Upper lobe of left lung (tissue), 6 donors: ENCODE measurements at regions not wholly inside any gene's neighbourhood (a gene's known extent, or its start where the extent isn't known, plus 50 kb on each side); places are given as distances from the start of the nearest gene placed in this dataset.

Source experiments
- ATAC-seq, 2 donors: fragments of 200-7000 bp; cut with Tn5 transposase; one replicate each; pipeline ENCODE4 v1.9.1; 2022; ENCODE audit warnings: mild to moderate bottlenecking in 2 of 2, moderate library complexity in 2 of 2; ENCODE audit not compliant: low FRiP score in 2 of 2
- DNase-seq, 2 donors: peaks; one replicate each; pipeline ENCODE4 v3.0.0-alpha.2; 2019 to 2020
- H3K27ac ChIP-seq, 4 donors: fragments of 200-600 bp; sonication (generic); one replicate each; pipeline ENCODE4 v1.5.1; 2016 to 2019
- H3K27me3 ChIP-seq, 4 donors: fragments of 200-600 bp; sonication (generic); one replicate each; pipeline ENCODE4 v1.5.1; 2017 to 2019
- H3K36me3 ChIP-seq, 4 donors: fragments of 200-600 bp; sonication (generic); one replicate each; pipeline ENCODE4 v1.5.1; 2016 to 2019
- H3K4me1 ChIP-seq, 4 donors: fragments of 200-600 bp; sonication (generic); one replicate each; pipeline ENCODE4 v1.5.1; 2018 to 2019
- H3K4me3 ChIP-seq, 4 donors: fragments of 200-600 bp; sonication (generic); one replicate each; pipeline ENCODE4 v1.5.1; 2017 to 2019; ENCODE audit warnings: mild to moderate bottlenecking in 2 of 4, moderate library complexity in 1 of 4
- H3K9me3 ChIP-seq, 4 donors: fragments of 200-600 bp; sonication (generic); one replicate each; pipeline ENCODE4 v1.5.1; 2018 to 2019
- EP300 ChIP-seq, 4 donors: sonication (generic); formaldehyde crosslinking; IDR thresholded peaks; one replicate each; pipeline ENCODE4 v1.5.1; 2017; ENCODE audit warnings: antibody characterized with exemption in 4 of 4, control low read depth in 2 of 4
- POLR2A ChIP-seq, 4 donors: fragments of 450-650 bp; IDR thresholded peaks; one replicate each; pipeline ENCODE4 v1.5.1; 2016 to 2017; ENCODE audit warnings: antibody characterized with exemption in 4 of 4, mild to moderate bottlenecking in 2 of 4
- POLR2AphosphoS5 ChIP-seq, 2 donors: sonication (generic); formaldehyde crosslinking; IDR thresholded peaks; one replicate each; pipeline ENCODE4 v1.5.1; 2017; ENCODE audit warnings: antibody characterized with exemption in 2 of 2
- WGBS, 2 donors: methylation state at CpG; one replicate each; pipeline ENCODE4 v1.1.5; 2017 to 2018; 5-methylcytosine and 5-hydroxymethylcytosine counted together
- TF ChIP-seq, protein P1 (sequence below), 6 experiments: fragments of 450-650 bp in 4 of 6; fragments of 200-600 bp in 2 of 6; sonication (generic) in 2 of 6; IDR thresholded peaks; one replicate each; pipeline ENCODE4 v1.5.1; 2016 to 2019; ENCODE audit warnings: antibody characterized with exemption in 6 of 6
- donor health status: DM: no; HTN: no; CAD: no; lungs with moderate emphysema.
- donor health status: DM: no; HTN: yes; CAD: no; lungs with severe emphysema.

DNA sequence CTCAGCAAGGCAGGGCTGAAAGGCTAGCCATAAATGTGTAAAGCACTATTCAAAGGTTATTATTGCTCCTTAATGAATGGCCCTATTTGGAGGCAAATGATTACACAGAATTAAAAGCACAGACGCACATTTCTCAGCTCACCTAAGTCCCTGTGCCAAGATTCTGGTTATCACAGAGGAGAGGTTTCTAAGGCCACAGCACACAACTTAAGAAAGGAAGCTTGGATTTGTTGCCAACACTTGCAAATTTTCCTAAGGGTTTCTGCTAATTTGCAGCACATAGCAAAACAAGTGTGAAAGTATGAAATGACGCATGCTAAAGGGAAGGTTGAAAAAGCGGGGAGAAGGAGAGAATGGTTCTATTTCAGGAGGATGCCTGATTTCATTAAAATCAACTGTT is 834.1 kb upstream of the C9orf72 start:
- DNase-seq: no peak
- WGBS, 2 donors: 76 to 88% methylated on average over 3 of the region's 3 CpGs
- Histone ChIP-seq H3K9me3 (no peaks in the 10 kb centered on the region), H3K4me1 (no peaks in the 10 kb centered on the region), H3K36me3 (no peaks in the 10 kb centered on the region), H3K27ac (no peak overlapping the region), H3K27me3 (no peaks in the 10 kb centered on the region), H3K4me3 (no peak overlapping the region)
- ATAC-seq: no peak
- TF ChIP-seq EP300 (IDR thresholded peaks at IDR 0.05) (no peak), POLR2A (IDR thresholded peaks at IDR 0.05) (no peak), POLR2AphosphoS5 (IDR thresholded peaks at IDR 0.05) (no peak)
- TF ChIP-seq, protein P1, sequence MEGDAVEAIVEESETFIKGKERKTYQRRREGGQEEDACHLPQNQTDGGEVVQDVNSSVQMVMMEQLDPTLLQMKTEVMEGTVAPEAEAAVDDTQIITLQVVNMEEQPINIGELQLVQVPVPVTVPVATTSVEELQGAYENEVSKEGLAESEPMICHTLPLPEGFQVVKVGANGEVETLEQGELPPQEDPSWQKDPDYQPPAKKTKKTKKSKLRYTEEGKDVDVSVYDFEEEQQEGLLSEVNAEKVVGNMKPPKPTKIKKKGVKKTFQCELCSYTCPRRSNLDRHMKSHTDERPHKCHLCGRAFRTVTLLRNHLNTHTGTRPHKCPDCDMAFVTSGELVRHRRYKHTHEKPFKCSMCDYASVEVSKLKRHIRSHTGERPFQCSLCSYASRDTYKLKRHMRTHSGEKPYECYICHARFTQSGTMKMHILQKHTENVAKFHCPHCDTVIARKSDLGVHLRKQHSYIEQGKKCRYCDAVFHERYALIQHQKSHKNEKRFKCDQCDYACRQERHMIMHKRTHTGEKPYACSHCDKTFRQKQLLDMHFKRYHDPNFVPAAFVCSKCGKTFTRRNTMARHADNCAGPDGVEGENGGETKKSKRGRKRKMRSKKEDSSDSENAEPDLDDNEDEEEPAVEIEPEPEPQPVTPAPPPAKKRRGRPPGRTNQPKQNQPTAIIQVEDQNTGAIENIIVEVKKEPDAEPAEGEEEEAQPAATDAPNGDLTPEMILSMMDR (IDR thresholded peaks at IDR 0.05): no peak

DNA sequence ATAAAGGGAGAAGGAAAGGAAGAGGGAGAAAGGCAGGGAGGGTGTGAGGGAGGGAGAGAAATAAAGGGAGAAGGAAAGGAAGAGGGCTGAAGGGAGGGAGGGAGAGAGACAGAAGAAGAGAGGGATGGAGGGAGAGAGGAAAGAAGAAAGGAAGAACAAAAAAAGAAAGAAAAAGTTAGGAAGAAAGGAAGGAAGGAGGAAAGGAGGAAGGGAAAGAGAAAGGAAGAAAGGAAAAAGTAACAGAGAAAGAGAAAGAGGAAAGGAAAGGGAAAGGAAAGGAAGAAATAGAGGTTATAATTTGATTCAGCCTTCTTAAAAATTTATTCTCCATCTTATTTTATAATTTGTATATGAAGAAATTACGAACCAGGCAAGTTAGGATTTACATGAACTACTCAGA is 836.6 kb upstream of the C9orf72 start:
- no peak for TF ChIP-seq EP300 (IDR thresholded peaks at IDR 0.05)
- no peak for TF ChIP-seq POLR2AphosphoS5 (IDR thresholded peaks at IDR 0.05)
- TF ChIP-seq, protein P1 (IDR thresholded peaks at IDR 0.05): no peak
- TF ChIP-seq POLR2A (IDR thresholded peaks at IDR 0.05): no peak
- Histone ChIP-seq H3K27me3 (no peaks in the 10 kb centered on the region), H3K27ac (no peak overlapping the region), H3K36me3 (no peaks in the 10 kb centered on the region), H3K9me3 (no peaks in the 10 kb centered on the region), H3K4me3 (no peak overlapping the region), H3K4me1 (no peaks in the 10 kb centered on the region)
- 23 to 25% methylated on average over 1 of the region's 1 CpG for WGBS, 2 donors
- DNase-seq (no peak), ATAC-seq (no peak)

DNA sequence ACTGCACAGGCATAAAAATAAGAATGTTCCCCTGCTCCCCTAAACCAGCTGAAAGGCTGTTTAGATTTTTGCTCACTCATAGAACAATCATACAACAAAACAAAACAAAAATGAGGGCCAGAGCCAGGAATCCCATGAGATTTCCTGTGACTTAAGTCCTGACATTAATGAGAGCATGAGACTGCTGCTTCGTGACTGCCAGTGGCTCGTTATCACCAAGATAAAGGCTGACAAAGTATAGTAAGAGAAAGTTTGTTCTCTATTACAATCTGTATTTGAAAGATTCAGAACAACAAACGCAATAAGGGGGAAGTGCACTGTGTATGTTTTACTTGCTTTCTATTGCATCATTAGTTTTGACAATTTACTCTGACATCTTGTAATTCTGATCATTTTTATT is 837.1 kb upstream of the C9orf72 start:
- Histone ChIP-seq H3K36me3 (no peaks in the 10 kb centered on the region), H3K27ac (no peak overlapping the region), H3K27me3 (no peaks in the 10 kb centered on the region), H3K9me3 (no peaks in the 10 kb centered on the region), H3K4me1 (no peaks in the 10 kb centered on the region), H3K4me3 (no peak overlapping the region)
- DNase-seq: no peak
- TF ChIP-seq, protein P1 (IDR thresholded peaks at IDR 0.05): no peak
- TF ChIP-seq POLR2AphosphoS5 (IDR thresholded peaks at IDR 0.05) (no peak), EP300 (IDR thresholded peaks at IDR 0.05) (no peak), POLR2A (IDR thresholded peaks at IDR 0.05) (no peak)
- ATAC-seq: no peak
- WGBS, 2 donors: 5 to 15% methylated on average over 3 of the region's 3 CpGs

DNA sequence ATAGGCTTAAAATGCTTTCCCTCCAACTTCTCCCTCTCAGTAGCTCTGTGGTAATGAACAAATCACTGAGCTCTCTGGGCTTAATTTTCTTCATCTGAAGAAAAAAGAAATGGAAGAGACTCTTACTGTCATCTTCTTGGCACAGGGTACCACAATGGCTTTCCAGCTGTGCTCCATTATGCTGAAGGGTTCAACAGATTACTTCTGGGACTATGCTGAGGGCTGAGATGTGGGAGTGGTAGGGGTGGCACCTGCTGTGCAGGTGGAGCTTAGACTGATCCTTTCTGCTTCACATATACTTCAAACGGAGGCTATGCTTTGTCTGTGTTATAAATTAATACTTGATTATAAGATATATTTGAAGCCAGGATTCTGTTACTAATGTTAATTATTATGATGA is 840.2 kb upstream of the C9orf72 start:
- TF ChIP-seq POLR2A (IDR thresholded peaks at IDR 0.05) (no peak), POLR2AphosphoS5 (IDR thresholded peaks at IDR 0.05) (no peak), EP300 (IDR thresholded peaks at IDR 0.05) (no peak)
- TF ChIP-seq, protein P1 (IDR thresholded peaks at IDR 0.05): no peak
- ATAC-seq: no peak
- 60 to 66% methylated on average over 1 of the region's 1 CpG for WGBS, 2 donors

DNA sequence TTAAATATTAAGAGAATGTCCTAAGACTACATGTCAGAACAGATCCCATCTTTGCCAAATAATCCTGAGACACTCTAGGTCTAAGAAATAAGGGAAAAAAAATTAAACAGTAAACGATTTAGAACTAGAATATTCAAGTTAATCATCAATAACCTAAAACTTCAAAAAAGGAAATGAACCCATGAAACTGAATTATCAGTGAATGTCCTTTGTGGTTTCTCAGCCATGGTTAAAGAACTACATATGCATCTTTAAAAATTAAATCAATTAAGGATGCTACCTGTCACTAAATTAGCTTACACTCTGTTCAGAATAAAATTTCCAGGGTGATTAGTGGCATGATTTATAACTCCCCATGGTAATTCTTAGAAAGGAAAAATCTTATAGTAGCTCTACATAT is 850.0 kb upstream of the C9orf72 start:
- TF ChIP-seq POLR2A (IDR thresholded peaks at IDR 0.05): no peak
- TF ChIP-seq EP300 (IDR thresholded peaks at IDR 0.05): no peak
- no peak for TF ChIP-seq POLR2AphosphoS5 (IDR thresholded peaks at IDR 0.05)
- TF ChIP-seq, protein P1 (IDR thresholded peaks at IDR 0.05): no peak
- 54 to 57% methylated on average over 1 of the region's 1 CpG for whole genome bisulfite sequencing, 2 donors
- DNase-seq (no peak), ATAC-seq (no peak)
- no peaks in the 10 kb centered on the region for H3K4me1 ChIP-seq
- no peaks in the 10 kb centered on the region for H3K36me3 ChIP-seq
- no peak overlapping the region for H3K27ac ChIP-seq
- H3K9me3 ChIP-seq: no peaks in the 10 kb centered on the region
- H3K4me3 ChIP-seq: no peak overlapping the region
- no peaks in the 10 kb centered on the region for H3K27me3 ChIP-seq

More for the DNA sequence above, 840.2 kb upstream of the C9orf72 start:
- DNase-seq: no peak
- Histone ChIP-seq H3K4me1 (no peaks in the 10 kb centered on the region), H3K36me3 (no peaks in the 10 kb centered on the region), H3K4me3 (no peak overlapping the region), H3K27ac (no peak overlapping the region), H3K9me3 (no peaks in the 10 kb centered on the region), H3K27me3 (no peaks in the 10 kb centered on the region)
